HL-60 (cell line): ENCODE measurements at regions not wholly inside any gene's neighbourhood (a gene's known extent, or its start where the extent isn't known, plus 50 kb on each side); places are given as distances from the start of the nearest gene placed in this dataset.
"Not testable (repeated sequence)": the region's sequence is repeated elsewhere in the genome, so short reads cannot be mapped to it uniquely, and the experiment has no call there.

ENCODE experiments used
- DNase-seq, 2 experiments: peaks; one replicate each; pipeline ENCODE4 v3.0.0-alpha.2; 2010 to 2020; ENCODE audit warnings: low read depth in 1 of 2, low spot score in 1 of 2
- H3K27ac ChIP-seq: fragments of 250-450 bp; sonication (Bioruptor Pico); replicated peaks from 2 replicates; pipeline ENCODE4 v1.5.1; 2020; ENCODE audit warnings: mild to moderate bottlenecking, moderate library complexity
- H3K27me3 ChIP-seq: fragments of 250-450 bp; sonication (Bioruptor Pico); 2 replicates; pipeline ENCODE4 v1.5.1; 2021; ENCODE audit warnings: mild to moderate bottlenecking, moderate library complexity; ENCODE audit not compliant: insufficient read depth, poor library complexity, severe bottlenecking
- H3K4me3 ChIP-seq: replicated peaks from 2 replicates; pipeline ENCODE4 v1.5.1; 2011; ENCODE audit warnings: mild to moderate bottlenecking, control low read depth, low read length; ENCODE audit not compliant: insufficient read depth
- CTCF ChIP-seq: IDR thresholded peaks from one replicate; pipeline ENCODE4 v1.5.1; 2011; ENCODE audit warnings: low read length, control low read depth, inconsistent platforms; ENCODE audit not compliant: insufficient read depth
- GABPA ChIP-seq: IDR thresholded peaks from 2 replicates; pipeline ENCODE4 v1.6.1; 2012; ENCODE audit warnings: low read depth
- POLR2AphosphoS5 ChIP-seq: IDR thresholded peaks from 2 replicates; pipeline ENCODE4 v1.6.1; 2012; ENCODE audit warnings: low read depth
- REST ChIP-seq: IDR thresholded peaks from 2 replicates; pipeline ENCODE4 v1.6.1; 2012; ENCODE audit warnings: low read depth; ENCODE audit not compliant: insufficient replicate concordance
- SPI1 ChIP-seq: IDR thresholded peaks from 2 replicates; pipeline ENCODE4 v1.6.1; 2012; ENCODE audit warnings: low read depth, mild to moderate bottlenecking, borderline replicate concordance

- no peak for DNase-seq
- no peak overlapping the region for H3K27ac ChIP-seq
- H3K4me3 ChIP-seq, result no peak overlapping the region
- TF ChIP-seq POLR2AphosphoS5, result no peak
- no peak for TF ChIP-seq GABPA
- TF ChIP-seq CTCF, result no peak
- TF ChIP-seq REST, result no peak
- TF ChIP-seq SPI1, result no peak
- no peaks in the 10 kb centered on the region for H3K27me3 ChIP-seq
These were observed 1817.7 kb downstream of the LRRC4C start for GRCh38 chr11:39641751-39642150.

- no peak for DNase-seq
- Histone ChIP-seq H3K27ac (no peak overlapping the region), H3K4me3 (no peak overlapping the region), H3K27me3 (no peaks in the 10 kb centered on the region)
- no peak for TF ChIP-seq POLR2AphosphoS5
- TF ChIP-seq CTCF, result no peak
- no peak for TF ChIP-seq REST
- TF ChIP-seq GABPA, result no peak
- TF ChIP-seq SPI1, result no peak
These were observed 1829.1 kb downstream of the LRRC4C start for GRCh38 chr11:39630365-39630764.

- Histone ChIP-seq H3K27ac (no peak overlapping the region), H3K4me3 (no peak overlapping the region), H3K27me3 (no peaks in the 10 kb centered on the region)
- TF ChIP-seq GABPA (no peak), SPI1 (no peak), POLR2AphosphoS5 (no peak), CTCF (no peak), REST (no peak)
- no peak for DNase-seq
These were observed 1831.1 kb downstream of the LRRC4C start for GRCh38 chr11:39628311-39628710.

- not testable (repeated sequence) for H3K4me3 ChIP-seq, H3K27ac ChIP-seq, DNase-seq, H3K27me3 ChIP-seq
These were observed 1839.1 kb downstream of the LRRC4C start for GRCh38 chr11:39620309-39620708.
